B cell (primary cell): ENCODE measurements at regions not wholly inside any gene's neighbourhood (a gene's known extent, or its start where the extent isn't known, plus 50 kb on each side); places are given as distances from the start of the nearest gene placed in this dataset.

ENCODE experiments used
- ATAC-seq: fragments of 200-7000 bp; cut with Tn5 transposase; one replicate; pipeline ENCODE4 v1.10.0; 2021; ENCODE audit warnings: low read depth, mild to moderate bottlenecking, moderate number of reproducible peaks, moderate library complexity
- CTCF ChIA-PET: fragments of 350-600 bp; sonication (Branson Sonifier 250); formaldehyde crosslinking; loops from one replicate; lab custom pipeline; 2021; ENCODE audit warnings: antibody characterized with exemption, inconsistent platforms; lab: Charles Lee
- POLR2A ChIA-PET: fragments of 350-600 bp; sonication (Branson Sonifier 250); formaldehyde crosslinking; loops from one replicate; lab custom pipeline; 2021; ENCODE audit warnings: antibody characterized with exemption; lab: Charles Lee
- DNase-seq: peaks from one replicate; pipeline ENCODE4 v3.0.0; 2013
- H2AFZ ChIP-seq: 2 replicates; pipeline ENCODE4 v1.6.1; 2012; ENCODE audit warnings: mild to moderate bottlenecking, low read depth, low read length; ENCODE audit not compliant: insufficient read depth, poor library complexity, severe bottlenecking
- H3K27ac ChIP-seq, 2 donors: 1 replicate in 1 of 2; 2 replicates in 1 of 2; pipeline ENCODE4 v1.5.1; 2012 to 2013; ENCODE audit warnings: low read length in 2 of 2, mild to moderate bottlenecking in 2 of 2, moderate library complexity in 1 of 2
- H3K27me3 ChIP-seq, 4 experiments: fragments of 200-600 bp in 1 of 4; sonication (generic) in 1 of 4; replicated peaks in 1 of 4; 1 replicate in 2 of 4; 2 replicates in 2 of 4; pipeline versions ENCODE4 v1.6.1 to v1.7.0; 2013 to 2016; ENCODE audit warnings: low read length in 3 of 4, mild to moderate bottlenecking in 2 of 4, mixed read lengths in 1 of 4, moderate library complexity in 1 of 4; ENCODE audit not compliant: insufficient read depth in 4 of 4, control insufficient read depth in 3 of 4; ENCODE audit errors: control extremely low read depth in 1 of 4
- H3K36me3 ChIP-seq, 2 experiments: replicated peaks in 1 of 2; 1 replicate in 1 of 2; 2 replicates in 1 of 2; pipeline versions ENCODE4 v1.6.1 to v1.7.1; 2013; ENCODE audit warnings: low read length in 1 of 2; ENCODE audit not compliant: insufficient read depth in 2 of 2, control insufficient read depth in 1 of 2; ENCODE audit errors: control extremely low read depth in 1 of 2, extremely low read depth in 1 of 2
- H3K4me1 ChIP-seq, 2 donors: fragments of 200-600 bp in 1 of 2; sonication (generic) in 1 of 2; 1 replicate in 1 of 2; 2 replicates in 1 of 2; pipeline versions ENCODE4 v1.5.1 to v1.6.1; 2013 to 2017; ENCODE audit warnings: low read length in 2 of 2; ENCODE audit not compliant: control insufficient read depth in 2 of 2, insufficient read depth in 2 of 2
- H3K4me2 ChIP-seq: replicated peaks from 2 replicates; pipeline ENCODE3; 2012; ENCODE audit warnings: mild to moderate bottlenecking, low read depth, low read length; ENCODE audit not compliant: poor library complexity, severe bottlenecking
- H3K4me3 ChIP-seq, 5 experiments: fragments of 200-600 bp in 1 of 5; sonication (generic) in 1 of 5; 1 replicate in 3 of 5; 2 replicates in 2 of 5; pipeline versions ENCODE4 v1.5.1 to v1.7.0; 2011 to 2016; ENCODE audit warnings: low read length in 4 of 5, mild to moderate bottlenecking in 4 of 5, low read depth in 2 of 5, control low read depth in 1 of 5, moderate library complexity in 1 of 5; ENCODE audit not compliant: insufficient read depth in 1 of 5; ENCODE audit errors: control extremely low read depth in 1 of 5, extremely low read depth in 1 of 5
- H3K79me2 ChIP-seq: fragments of 200-600 bp; sonication (generic); one replicate; pipeline ENCODE4 v1.6.0; 2016; ENCODE audit warnings: low read length; ENCODE audit not compliant: control insufficient read depth, insufficient read depth
- H3K9ac ChIP-seq: fragments of 200-600 bp; sonication (generic); 2 replicates; pipeline ENCODE4 v1.6.1; 2017; ENCODE audit warnings: mild to moderate bottlenecking, low read length, moderate library complexity
- H3K9me3 ChIP-seq, 3 donors: one replicate each; pipeline versions ENCODE4 v1.6.1 to v1.7.1; 2013; ENCODE audit warnings: low read length in 2 of 3; ENCODE audit not compliant: control insufficient read depth in 2 of 3, insufficient read depth in 1 of 3; ENCODE audit errors: control extremely low read depth in 1 of 3
- H4K20me1 ChIP-seq: 2 replicates; pipeline ENCODE4 v1.6.0; 2012; ENCODE audit warnings: mild to moderate bottlenecking, low read length; ENCODE audit not compliant: insufficient read depth, control insufficient read depth, poor library complexity, severe bottlenecking
- H3K27ac Mint-ChIP-seq: one replicate; pipeline ENCODE4 v1.8.0; 2021; ENCODE audit warnings: mixed read lengths
- H3K27me3 Mint-ChIP-seq: one replicate; pipeline ENCODE4 v1.8.0; 2021; ENCODE audit warnings: mixed read lengths
- H3K4me1 Mint-ChIP-seq: one replicate; pipeline ENCODE4 v1.8.0; 2021; ENCODE audit warnings: mixed read lengths
- H3K4me3 Mint-ChIP-seq: one replicate; pipeline ENCODE4 v1.8.0; 2021; ENCODE audit warnings: mixed read lengths
- H3K9me3 Mint-ChIP-seq: one replicate; pipeline ENCODE4 v1.8.0; 2022; ENCODE audit warnings: mixed read lengths; ENCODE audit not compliant: insufficient read depth
- CTCF ChIP-seq: fragments of 200-600 bp; IDR thresholded peaks from one replicate; pipeline ENCODE4 v1.8.0; 2022; ENCODE audit warnings: antibody characterized with exemption, mild to moderate bottlenecking
- EZH2 ChIP-seq: IDR thresholded peaks from 2 replicates; pipeline ENCODE4 v1.6.1; 2012; ENCODE audit warnings: borderline replicate concordance, low read depth, mild to moderate bottlenecking, moderate library complexity, low read length; ENCODE audit not compliant: insufficient read depth, poor library complexity, severe bottlenecking
- WGBS: methylation state at CpG from one replicate; pipeline ENCODE4 v1.1.5; 2013; ENCODE audit warnings: missing lambda C conversion rate; ENCODE audit not compliant: insufficient coverage; 5-methylcytosine and 5-hydroxymethylcytosine counted together
- intact Hi-C: fragments of 100-400 bp; cut with micrococcal nuclease; formaldehyde crosslinking; loops from one replicate; pipeline ENCODE4 v1.10.0; 2022

DNA sequence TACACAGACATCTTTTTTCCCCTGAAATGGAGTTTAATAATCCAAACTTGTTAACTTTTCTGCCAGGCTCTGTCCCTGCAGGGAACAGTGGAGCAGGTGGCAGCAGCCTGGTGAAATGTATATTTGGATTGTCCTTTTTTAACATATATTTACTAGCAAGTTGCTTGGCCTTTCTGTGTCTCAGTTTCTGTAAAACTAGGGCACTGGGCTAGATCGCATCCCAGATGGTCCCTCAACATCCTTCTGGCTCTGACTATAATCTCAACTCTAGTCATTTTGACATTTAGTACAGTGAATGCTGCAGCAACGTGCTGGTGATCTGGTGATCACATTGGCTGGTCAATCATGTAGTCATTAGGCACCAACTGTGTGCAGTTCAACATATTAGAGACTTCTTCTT is 80.4 kb downstream of the LBH start:
- CTCF ChIA-PET = interaction anchor here (1.3 to 2.8 kb wide), 4 partner anchors 23 to 146 kb away, joined by 4 to 8 read pairs (median 6); no protein-coding TSS in a partner anchor
- Mint-ChIP-seq H3K27ac (peak overlapping the region; percentile 53), H3K4me3 (no peak overlapping the region), H3K9me3 (peaks cover 6% of the 10 kb centered on the region), H3K27me3 (no peaks in the 10 kb centered on the region), H3K4me1 (peaks cover 57% of the 10 kb centered on the region)
- 100% methylated on average over 1 of the region's 2 CpGs for WGBS
- H3K27ac ChIP-seq = peak overlapping the region; percentile 13 to 65
- H3K4me1 ChIP-seq = peaks cover 41 to 51% of the 10 kb centered on the region in 2 donors
- peaks cover 0 to 8% (median 6%) of the 10 kb centered on the region in 3 donors for H3K9me3 ChIP-seq
- no peaks in the 10 kb centered on the region for H4K20me1 ChIP-seq
- POLR2A ChIA-PET = interaction anchor here (3.0 kb wide), 1 partner anchor 80 kb away, joined by 9 read pairs; the partner anchor contains the start of gene LBH
- DNase-seq (no peak), ATAC-seq (no peak)
- no peak overlapping the region for H3K4me3 ChIP-seq
- H3K36me3 ChIP-seq = no peaks in the 10 kb centered on the region
- H2AFZ ChIP-seq = no peak overlapping the region
- peak overlapping the region; percentile 73 for H3K4me2 ChIP-seq
- intact Hi-C loops = no loop called here
- no peaks in the 10 kb centered on the region for H3K79me2 ChIP-seq
- no peak overlapping the region for H3K9ac ChIP-seq
- H3K27me3 ChIP-seq = no peaks in the 10 kb centered on the region
- TF ChIP-seq CTCF (no peak), EZH2 (no peak)

DNA sequence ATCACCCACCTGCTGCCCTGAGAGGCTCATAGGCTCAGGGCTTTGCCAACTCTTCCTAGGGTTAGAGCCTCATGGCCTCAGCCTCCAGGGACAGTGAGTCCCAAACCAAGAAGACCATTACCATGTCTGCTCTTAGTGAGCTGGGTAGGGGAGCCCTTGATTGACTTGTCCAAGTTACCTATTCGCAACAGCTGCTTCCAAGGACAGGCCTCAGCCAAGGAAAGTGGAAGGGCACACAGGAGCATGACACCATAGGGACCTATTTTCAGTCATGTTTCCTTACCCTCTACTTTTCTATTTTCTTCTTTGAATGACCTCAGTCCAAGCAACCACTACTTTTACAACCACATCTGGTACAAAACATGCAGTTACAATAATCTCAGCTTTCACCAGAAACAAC is 81.6 kb downstream of the LBH start:
- H3K4me2 ChIP-seq = no peak overlapping the region
- no peak overlapping the region for H3K4me3 ChIP-seq
- no peak overlapping the region for H2AFZ ChIP-seq
- Mint-ChIP-seq H3K9me3 (peaks cover 6% of the 10 kb centered on the region), H3K4me3 (no peak overlapping the region), H3K27me3 (no peaks in the 10 kb centered on the region), H3K27ac (peak overlapping the region; percentile 59), H3K4me1 (peaks cover 53% of the 10 kb centered on the region)
- ATAC-seq = no peak
- DNase-seq = no peak
- no peaks in the 10 kb centered on the region for H3K79me2 ChIP-seq
- peaks cover 41 to 51% of the 10 kb centered on the region in 2 donors for H3K4me1 ChIP-seq
- no peaks in the 10 kb centered on the region for H3K36me3 ChIP-seq
- H4K20me1 ChIP-seq = no peaks in the 10 kb centered on the region
- H3K27me3 ChIP-seq = no peaks in the 10 kb centered on the region
- no peak overlapping the region for H3K9ac ChIP-seq
- TF ChIP-seq CTCF (no peak), EZH2 (no peak)
- intact Hi-C loops = no loop called here
- H3K9me3 ChIP-seq = peaks cover 0 to 6% (median 3%) of the 10 kb centered on the region in 3 donors
- 86% methylated on average over 1 of the region's 1 CpG for WGBS
- ChIA-PET POLR2A (no interaction called here), CTCF (interaction anchor here (0.7 to 1.0 kb wide), 2 partner anchors 11 to 22 kb away, joined by 3 read pairs; no protein-coding TSS in a partner anchor)
- no peak overlapping the region for H3K27ac ChIP-seq
